HG03060 (cell line): ENCODE measurements at regions not wholly inside any gene's neighbourhood (a gene's known extent, or its start where the extent isn't known, plus 50 kb on each side); places are given as distances from the start of the nearest gene placed in this dataset.

Experiments used
- ATAC-seq: cut with Tn5 transposase; IDR thresholded peaks from one replicate; pipeline ENCODE4 v1.9.1; 2021; ENCODE audit warnings: low read depth, moderate number of reproducible peaks; ENCODE audit not compliant: unreplicated experiment

GRCh38 chr7:106606120-106606519, 54.8 kb downstream of the CCDC71L start:
- ATAC-seq = no peak

GRCh38 chr7:106604971-106605370, 56.0 kb downstream of the CCDC71L start:
- ATAC-seq = no peak

DNA sequence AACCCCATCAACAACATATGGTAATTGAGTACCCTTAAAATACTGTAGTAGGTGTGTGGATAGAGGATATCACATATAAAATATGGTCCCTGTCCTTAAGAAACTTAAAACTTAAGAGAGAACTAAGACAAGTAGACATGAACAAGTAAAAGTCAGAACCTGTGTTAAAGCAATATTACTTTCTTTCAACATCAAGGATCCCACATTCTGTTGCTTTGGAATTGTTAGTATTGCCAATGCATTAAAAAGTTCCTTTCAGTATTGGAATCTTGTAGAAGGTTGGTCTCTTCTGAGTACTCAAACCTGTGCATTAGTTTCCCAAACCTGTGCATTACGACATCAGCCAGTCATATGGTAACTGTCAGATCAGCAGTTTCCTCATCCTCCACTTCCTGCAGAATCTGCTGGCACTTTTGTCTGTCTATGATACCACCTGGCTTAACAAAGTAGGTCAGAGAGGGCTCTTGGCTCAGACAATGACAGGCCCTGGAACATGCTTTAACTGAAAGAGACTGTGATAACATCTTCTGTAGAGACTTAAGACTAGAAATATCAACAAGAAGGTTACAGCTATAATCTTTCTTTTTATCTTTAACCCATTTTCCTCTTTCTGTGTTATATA, 56.5 kb downstream of the CCDC71L start:
- no peak for ATAC-seq

- no peak for ATAC-seq
These were observed 57.6 kb downstream of the CCDC71L start for GRCh38 chr7:106603346-106603745.

GRCh38 chr7:106602062-106602461, 58.9 kb downstream of the CCDC71L start:
- ATAC-seq = no peak

GRCh38 chr7:106600569-106601373, 60.2 kb downstream of the CCDC71L start:
- no peak for ATAC-seq

DNA sequence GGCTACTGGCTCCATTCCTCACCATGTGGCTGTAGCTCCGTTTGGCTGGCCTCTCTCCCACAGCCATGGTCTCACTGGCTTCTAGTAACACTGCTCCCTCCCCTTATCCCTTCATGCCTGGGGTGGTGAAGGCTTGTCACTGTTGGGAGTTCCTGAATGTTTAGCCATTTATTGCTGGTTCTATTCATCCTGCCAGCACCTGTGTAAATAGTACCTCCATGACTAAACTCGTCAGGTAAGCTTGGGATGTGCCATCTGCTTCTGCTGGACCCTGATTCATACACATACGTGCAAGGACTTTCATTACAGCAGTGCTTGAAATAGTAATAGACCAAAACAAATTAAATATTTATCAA, 61.6 kb downstream of the CCDC71L start:
- ATAC-seq = no peak

- ATAC-seq = peak; percentile 96
These were observed 62.2 kb downstream of the CCDC71L start for GRCh38 chr7:106598663-106599342.

- ATAC-seq = no peak
These were observed 63.0 kb downstream of the CCDC71L start for GRCh38 chr7:106597751-106598546.

DNA sequence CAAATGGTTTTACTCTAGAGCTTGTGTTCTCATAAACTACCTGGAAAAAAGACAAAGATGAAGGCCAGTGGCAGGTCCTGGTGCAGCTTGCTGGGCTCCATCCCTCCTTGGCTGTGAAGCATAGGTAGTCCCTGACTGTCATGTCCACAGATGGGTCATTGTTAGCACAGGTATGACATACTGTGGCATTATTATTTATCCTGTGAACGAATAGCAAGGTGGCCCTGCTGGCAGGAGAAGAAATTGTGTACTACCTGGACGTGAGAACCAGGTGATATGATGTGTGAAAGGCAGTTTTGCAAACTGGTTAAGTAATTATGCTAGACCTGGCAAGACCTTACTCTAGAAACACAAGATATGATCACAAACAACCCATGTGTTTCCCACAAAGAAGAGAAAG, 63.9 kb downstream of the CCDC71L start:
- no peak for ATAC-seq

GRCh38 chr7:106595922-106596321, 65.0 kb downstream of the CCDC71L start:
- ATAC-seq = no peak

DNA sequence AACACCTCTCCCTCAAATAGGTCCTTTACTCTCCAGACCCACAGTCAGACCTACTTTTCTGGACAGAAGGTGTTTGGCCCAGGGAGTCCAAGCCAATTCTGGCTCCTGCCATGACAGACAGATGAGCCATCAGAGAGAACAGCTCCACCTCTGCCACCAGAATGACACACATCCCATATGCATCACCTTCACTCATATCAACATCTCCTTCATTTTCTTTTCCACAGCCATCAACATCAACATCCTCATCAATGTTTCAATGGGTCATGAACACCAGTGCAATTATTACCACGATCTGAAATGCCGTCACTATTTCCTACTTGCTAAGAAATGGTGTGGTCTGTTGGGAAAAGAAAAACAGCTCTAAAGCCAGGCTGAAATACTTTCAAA, 67.9 kb downstream of the CCDC71L start:
- no peak for ATAC-seq

DNA sequence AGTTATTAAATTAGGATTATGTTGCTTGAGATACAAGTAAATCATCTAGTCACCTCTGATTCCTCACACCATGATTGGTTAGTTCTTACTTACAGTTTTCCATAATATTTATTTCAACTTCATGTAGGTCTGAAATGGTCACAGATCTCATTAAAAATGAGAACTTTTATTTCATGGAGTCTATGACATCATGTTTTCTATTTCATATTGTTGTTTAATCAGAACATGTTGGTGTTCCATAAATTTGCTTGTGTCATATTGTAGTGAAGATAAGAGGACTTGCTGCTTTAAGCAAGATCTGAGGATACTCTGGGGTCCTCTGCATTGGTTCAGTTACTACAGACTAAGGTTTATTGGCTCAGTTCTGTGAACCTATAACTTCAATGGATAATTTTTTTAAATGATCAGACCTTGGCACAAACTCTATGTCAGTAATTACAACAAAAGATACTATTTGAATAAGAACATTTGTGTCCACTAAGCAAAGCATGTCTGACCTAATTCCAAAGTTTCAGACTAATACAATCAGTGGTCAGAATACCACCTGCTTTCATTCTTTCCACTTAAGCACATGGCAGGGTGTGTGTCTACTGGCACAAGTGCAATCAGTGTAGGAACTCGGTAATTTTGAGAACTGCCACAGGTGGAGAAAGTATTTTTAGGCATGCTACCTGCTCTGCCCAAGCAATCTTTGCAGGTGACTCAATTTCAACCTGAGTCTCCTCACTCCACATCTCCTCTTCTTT, 68.5 kb downstream of the CCDC71L start:
- no peak for ATAC-seq

GRCh38 chr7:106591146-106591545, 69.8 kb downstream of the CCDC71L start:
- ATAC-seq = no peak

DNA sequence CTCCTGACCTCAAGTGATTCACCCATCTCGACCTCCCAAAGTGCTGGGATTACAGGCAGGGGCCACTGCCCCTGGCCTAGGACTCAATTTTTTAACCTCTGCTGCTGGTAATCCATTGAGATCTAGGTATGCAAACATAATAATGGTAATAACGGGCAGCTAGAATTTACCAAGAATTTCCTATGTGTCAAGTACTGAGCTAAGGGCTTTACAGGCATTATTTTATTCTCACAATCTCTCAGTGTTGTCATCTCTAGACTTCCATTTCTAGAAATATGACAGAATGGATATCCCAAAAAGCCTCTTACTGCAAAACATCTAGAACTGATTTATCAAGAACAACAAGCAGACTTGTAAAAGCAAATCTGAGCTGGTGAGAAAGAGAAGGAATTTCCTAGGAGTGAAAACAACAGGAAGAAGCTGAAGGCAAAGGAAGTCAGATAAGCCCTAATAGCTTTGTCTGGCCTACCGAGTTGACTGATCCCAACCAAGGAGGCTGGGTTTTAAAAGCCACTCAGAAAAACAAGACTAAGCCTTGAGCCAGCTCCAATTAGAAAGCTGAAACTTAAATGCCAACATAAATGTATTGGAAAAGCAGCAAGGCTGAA, 70.6 kb downstream of the CCDC71L start:
- no peak for ATAC-seq

GRCh38 chr7:106589198-106589879, 71.6 kb downstream of the CCDC71L start:
- no peak for ATAC-seq

DNA sequence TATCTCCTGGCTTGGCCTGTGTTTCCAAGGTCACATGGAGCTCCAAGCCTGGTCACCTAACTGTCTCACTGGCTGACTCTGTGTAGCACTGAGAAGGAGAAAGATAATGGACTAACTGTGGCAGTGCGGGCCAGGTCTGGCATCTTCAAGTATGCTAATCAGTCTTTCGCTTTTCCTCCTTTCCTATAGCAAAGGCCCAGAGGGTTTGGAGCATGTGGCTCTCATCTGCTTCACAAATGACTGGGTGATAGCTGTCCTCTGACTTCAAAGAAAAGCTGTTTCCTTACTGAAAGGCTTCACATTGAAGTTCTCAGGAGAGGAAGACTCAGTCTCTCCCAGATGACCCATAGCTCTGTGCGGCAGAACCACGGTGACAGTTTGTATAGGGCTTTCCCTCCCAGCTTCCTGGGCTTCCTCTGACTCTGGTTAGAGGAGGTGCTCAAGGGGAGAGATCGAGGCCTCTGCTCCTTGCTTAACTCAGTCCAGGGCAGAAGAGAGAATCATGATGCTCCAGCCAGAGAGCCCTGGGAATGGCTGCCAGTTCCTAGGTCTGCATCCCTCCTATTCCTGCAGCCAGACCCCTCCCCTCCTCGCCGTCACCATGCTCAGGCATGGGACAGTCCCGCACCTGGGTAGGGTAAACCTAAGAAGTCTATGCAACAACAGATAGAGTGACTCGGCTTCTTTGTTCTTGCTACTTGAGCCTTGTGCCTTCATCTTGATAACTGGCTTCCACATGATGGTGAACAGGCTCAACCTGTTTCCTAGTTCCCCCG, 72.3 kb downstream of the CCDC71L start:
- ATAC-seq = no peak

GRCh38 chr7:106584914-106585759, 75.8 kb downstream of the CCDC71L start:
- no peak for ATAC-seq
